GM12865 (cell line): ENCODE measurements at regions not wholly inside any gene's neighbourhood (a gene's known extent, or its start where the extent isn't known, plus 50 kb on each side); places are given as distances from the start of the nearest gene placed in this dataset.

Experiments
- DNase-seq: peaks from one replicate; pipeline ENCODE4 v3.0.0; 2010; ENCODE audit warnings: low read depth
- H3K4me3 ChIP-seq: 2 replicates; pipeline ENCODE4 v1.5.1; 2011; ENCODE audit warnings: mild to moderate bottlenecking, low read depth, low read length, control low read depth
- CTCF ChIP-seq: IDR thresholded peaks from 2 replicates; pipeline ENCODE4 v1.5.1; 2011; ENCODE audit warnings: low read length, control low read depth, low read depth, inconsistent platforms; ENCODE audit not compliant: insufficient read depth; ENCODE audit errors: missing control alignments

GRCh38 chr1:70553567-70553956 is 142.5 kb downstream of the CTH start:
- no peak for TF ChIP-seq CTCF
- H3K4me3 ChIP-seq: no peak overlapping the region
- no peak for DNase-seq

- DNase-seq: no peak
- no peak overlapping the region for H3K4me3 ChIP-seq
- no peak for TF ChIP-seq CTCF
Measured at GRCh38 chr1:70554341-70554740, 143.3 kb downstream of the CTH start.

- no peak for DNase-seq
- H3K4me3 ChIP-seq: no peak overlapping the region
- no peak for TF ChIP-seq CTCF
Measured at GRCh38 chr1:70556541-70556940, 145.5 kb downstream of the CTH start.

- H3K4me3 ChIP-seq: no peak overlapping the region
- DNase-seq: no peak
- TF ChIP-seq CTCF: no peak
Measured at GRCh38 chr1:70567167-70567566, 156.1 kb downstream of the CTH start.

GRCh38 chr1:70571191-70571590 is 160.1 kb downstream of the CTH start:
- H3K4me3 ChIP-seq: no peak overlapping the region
- no peak for TF ChIP-seq CTCF
- DNase-seq: no peak

GRCh38 chr1:70573317-70573843 is 162.3 kb downstream of the CTH start:
- no peak for TF ChIP-seq CTCF
- DNase-seq: no peak

GRCh38 chr1:70581661-70582060 is 170.6 kb downstream of the CTH start:
- H3K4me3 ChIP-seq: no peak overlapping the region
- TF ChIP-seq CTCF: no peak
- DNase-seq: no peak

More at GRCh38 chr1:70573317-70573843, 162.3 kb downstream of the CTH start:
- H3K4me3 ChIP-seq: no peak overlapping the region
